Loucy (cell line): ENCODE measurements at regions not wholly inside any gene's neighbourhood (a gene's known extent, or its start where the extent isn't known, plus 50 kb on each side); places are given as distances from the start of the nearest gene placed in this dataset.

Source experiments
- EZH2phosphoT487 ChIP-seq: fragments of 200-600 bp; IDR thresholded peaks from 2 replicates; pipeline ENCODE4 v1.6.1; 2018; ENCODE audit warnings: antibody characterized with exemption, mild to moderate bottlenecking, moderate library complexity, borderline replicate concordance
- TF ChIP-seq, protein P1 (sequence below): fragments of 200-600 bp; sonication (generic); conservative IDR thresholded peaks from 2 replicates; pipeline ENCODE4 v1.5.1; 2014; ENCODE audit warnings: mild to moderate bottlenecking, antibody characterized with exemption, low read length

DNA sequence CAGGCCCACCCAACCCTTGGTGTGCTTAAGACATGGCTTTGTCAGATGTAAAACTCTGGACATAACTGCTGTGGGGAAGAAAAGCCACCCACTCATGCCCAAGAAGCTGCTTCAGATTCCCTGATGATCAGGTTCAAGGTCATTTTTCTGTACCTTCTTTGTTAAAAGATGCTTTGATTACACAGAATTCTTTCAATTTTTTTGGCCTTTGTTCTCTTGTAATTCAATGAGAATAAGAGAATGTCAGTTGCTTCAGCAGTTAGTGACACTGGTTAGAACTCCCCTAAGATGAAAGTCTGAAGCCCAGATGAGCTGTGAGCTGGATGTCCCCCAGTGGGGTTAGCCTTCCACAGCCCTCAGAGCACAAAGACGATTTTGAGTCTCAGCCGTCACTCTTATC is 152.7 kb downstream of the CHRM3 start:
- TF ChIP-seq, protein P1, sequence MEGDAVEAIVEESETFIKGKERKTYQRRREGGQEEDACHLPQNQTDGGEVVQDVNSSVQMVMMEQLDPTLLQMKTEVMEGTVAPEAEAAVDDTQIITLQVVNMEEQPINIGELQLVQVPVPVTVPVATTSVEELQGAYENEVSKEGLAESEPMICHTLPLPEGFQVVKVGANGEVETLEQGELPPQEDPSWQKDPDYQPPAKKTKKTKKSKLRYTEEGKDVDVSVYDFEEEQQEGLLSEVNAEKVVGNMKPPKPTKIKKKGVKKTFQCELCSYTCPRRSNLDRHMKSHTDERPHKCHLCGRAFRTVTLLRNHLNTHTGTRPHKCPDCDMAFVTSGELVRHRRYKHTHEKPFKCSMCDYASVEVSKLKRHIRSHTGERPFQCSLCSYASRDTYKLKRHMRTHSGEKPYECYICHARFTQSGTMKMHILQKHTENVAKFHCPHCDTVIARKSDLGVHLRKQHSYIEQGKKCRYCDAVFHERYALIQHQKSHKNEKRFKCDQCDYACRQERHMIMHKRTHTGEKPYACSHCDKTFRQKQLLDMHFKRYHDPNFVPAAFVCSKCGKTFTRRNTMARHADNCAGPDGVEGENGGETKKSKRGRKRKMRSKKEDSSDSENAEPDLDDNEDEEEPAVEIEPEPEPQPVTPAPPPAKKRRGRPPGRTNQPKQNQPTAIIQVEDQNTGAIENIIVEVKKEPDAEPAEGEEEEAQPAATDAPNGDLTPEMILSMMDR, result no peak
- no peak for TF ChIP-seq EZH2phosphoT487
